Naive B cell (primary cell): ENCODE measurements at regions not wholly inside any gene's neighbourhood (a gene's known extent, or its start where the extent isn't known, plus 50 kb on each side); places are given as distances from the start of the nearest gene placed in this dataset.

Experiments
- ATAC-seq, 2 donors: fragments of 150-1000 bp; cut with Tn5 transposase; 2 replicates each; pipeline ENCODE4 v1.10.0; 2021; ENCODE audit warnings: low read depth in 2 of 2, mild to moderate bottlenecking in 2 of 2, moderate library complexity in 2 of 2
- DNase-seq: peaks from one replicate; pipeline ENCODE4 v3.0.0; 2022
- H3K27ac Mint-ChIP-seq, 6 donors: one replicate each; pipeline ENCODE4 v1.8.0; 2020 to 2022; ENCODE audit warnings: mild to moderate bottlenecking in 6 of 6, mixed read lengths in 6 of 6, moderate library complexity in 5 of 6, inconsistent platforms in 2 of 6
- H3K27me3 Mint-ChIP-seq, 3 donors: one replicate each; pipeline ENCODE4 v1.8.0; 2021 to 2022; ENCODE audit warnings: mixed read lengths in 3 of 3, mild to moderate bottlenecking in 1 of 3
- H3K36me3 Mint-ChIP-seq, 2 donors: one replicate each; pipeline ENCODE4 v1.8.0; 2020 to 2022; ENCODE audit warnings: mixed read lengths in 2 of 2, inconsistent platforms in 1 of 2, mild to moderate bottlenecking in 1 of 2
- H3K4me1 Mint-ChIP-seq, 3 donors: one replicate each; pipeline ENCODE4 v1.8.0; 2020 to 2022; ENCODE audit warnings: mixed read lengths in 3 of 3, inconsistent platforms in 1 of 3, mild to moderate bottlenecking in 1 of 3, moderate library complexity in 1 of 3
- H3K4me3 Mint-ChIP-seq, 8 donors: one replicate each; pipeline ENCODE4 v1.8.0; 2020 to 2022; ENCODE audit warnings: mild to moderate bottlenecking in 8 of 8, mixed read lengths in 8 of 8, moderate library complexity in 8 of 8, inconsistent platforms in 2 of 8
- H3K9me3 Mint-ChIP-seq, 7 donors: one replicate each; pipeline ENCODE4 v1.8.0; 2020 to 2022; ENCODE audit warnings: mixed read lengths in 7 of 7, mild to moderate bottlenecking in 5 of 7, inconsistent platforms in 2 of 7, moderate library complexity in 1 of 7

DNA sequence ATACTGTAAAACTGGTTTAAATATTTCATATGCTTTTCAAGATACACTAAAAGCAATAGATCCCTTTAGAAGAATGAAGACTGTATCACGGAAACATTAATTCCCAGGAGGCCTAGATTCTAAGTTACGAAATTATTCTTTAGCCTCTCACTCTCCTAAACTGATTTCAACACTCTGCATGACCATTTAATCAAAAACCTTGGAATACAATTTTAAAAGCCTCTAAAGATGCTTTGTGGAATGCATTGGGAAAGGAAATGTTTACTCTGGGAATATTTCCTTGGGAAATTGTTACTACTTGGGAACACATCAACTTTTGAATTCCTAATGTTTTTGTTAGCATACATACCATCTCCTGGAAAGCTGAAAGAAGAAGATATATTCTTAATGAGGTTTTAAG lies 255.7 kb upstream of the FAR2 start:
- Mint-ChIP-seq H3K4me1 (no peaks in the 10 kb centered on the region), H3K36me3 (no peaks in the 10 kb centered on the region), H3K9me3 (peaks cover 0 to 13% (median 6%) of the 10 kb centered on the region in 7 donors), H3K4me3 (no peak overlapping the region), H3K27ac (no peak overlapping the region), H3K27me3 (no peaks in the 10 kb centered on the region)
- ATAC-seq (no peak), DNase-seq (no peak)

DNA sequence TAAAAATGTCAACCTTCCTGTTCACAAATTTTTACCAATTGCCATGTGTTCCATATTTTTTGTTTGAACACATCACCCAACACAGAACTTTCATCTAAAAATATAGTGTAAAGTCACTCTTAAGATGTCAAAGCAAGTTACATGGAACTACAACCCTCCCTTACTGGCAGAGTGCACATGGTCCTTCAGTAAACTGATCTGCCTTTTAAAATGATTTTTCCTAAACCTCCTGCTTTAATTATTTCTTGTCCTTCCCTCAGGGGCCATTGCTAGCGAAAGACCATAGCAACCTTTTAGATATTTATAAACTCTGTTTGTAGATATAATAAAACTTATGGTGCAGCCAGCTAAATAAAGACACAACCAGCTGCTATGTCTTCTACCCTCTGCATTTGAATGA lies 255.2 kb upstream of the FAR2 start:
- no peak overlapping the region for H3K27ac Mint-ChIP-seq
- H3K4me1 Mint-ChIP-seq, result no peaks in the 10 kb centered on the region
- ATAC-seq (no peak), DNase-seq (no peak)
- peaks cover 0 to 13% (median 6%) of the 10 kb centered on the region in 7 donors for H3K9me3 Mint-ChIP-seq
- H3K36me3 Mint-ChIP-seq, result no peaks in the 10 kb centered on the region
- H3K4me3 Mint-ChIP-seq, result no peak overlapping the region
- H3K27me3 Mint-ChIP-seq, result no peaks in the 10 kb centered on the region

DNA sequence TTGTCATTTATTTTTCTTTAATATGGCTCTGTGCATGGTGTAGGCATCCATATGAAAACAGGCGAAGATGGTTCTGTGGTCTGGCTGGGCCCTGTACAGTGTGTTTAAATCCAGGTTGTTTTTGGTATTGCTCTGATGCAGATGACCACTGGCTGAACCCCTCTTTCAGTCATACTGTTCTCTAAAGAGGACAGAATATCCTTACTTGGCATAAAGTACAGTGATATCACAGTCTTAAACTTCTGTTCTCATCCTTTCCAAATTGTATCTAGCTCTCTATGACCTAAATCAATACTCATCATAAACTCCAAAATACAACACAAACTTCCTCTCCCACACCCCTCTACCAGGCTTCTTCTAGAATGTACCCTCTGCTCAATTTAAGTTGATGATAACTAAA lies 252.7 kb upstream of the FAR2 start:
- H3K9me3 Mint-ChIP-seq, result peaks cover 6 to 28% (median 21%) of the 10 kb centered on the region in 7 donors
- no peaks in the 10 kb centered on the region for H3K4me1 Mint-ChIP-seq
- no peak overlapping the region for H3K27ac Mint-ChIP-seq
- peaks cover 0 to 7% of the 10 kb centered on the region in 2 donors for H3K36me3 Mint-ChIP-seq
- DNase-seq (no peak), ATAC-seq (no peak)
- peaks cover 0 to 3% (median 0%) of the 10 kb centered on the region in 3 donors for H3K27me3 Mint-ChIP-seq
- H3K4me3 Mint-ChIP-seq, result no peak overlapping the region

DNA sequence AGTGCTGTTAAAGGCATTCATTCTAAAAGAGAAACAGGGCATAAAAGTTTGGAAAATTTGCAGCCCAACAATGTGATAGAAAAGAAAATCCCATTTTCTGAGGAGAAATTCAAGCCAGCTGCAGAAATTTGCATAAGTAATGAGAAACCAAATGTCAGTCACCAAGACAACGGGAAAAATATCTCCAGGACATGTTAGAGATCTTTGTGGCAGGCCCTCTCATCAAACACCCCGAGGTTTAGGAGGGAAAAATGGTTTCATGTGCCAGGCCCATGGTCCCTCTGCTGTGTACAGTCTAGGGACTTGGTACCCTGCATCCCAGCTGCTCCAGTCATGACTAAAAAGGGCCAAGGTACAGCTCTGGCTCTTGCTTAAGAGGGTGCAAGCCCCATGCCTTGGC lies 251.0 kb upstream of the FAR2 start:
- Mint-ChIP-seq H3K4me1 (no peaks in the 10 kb centered on the region), H3K9me3 (peaks cover 6 to 35% (median 29%) of the 10 kb centered on the region in 7 donors), H3K27me3 (peaks cover 0 to 3% (median 0%) of the 10 kb centered on the region in 3 donors), H3K36me3 (peaks cover 0 to 7% of the 10 kb centered on the region in 2 donors), H3K27ac (no peak overlapping the region), H3K4me3 (no peak overlapping the region)
- DNase-seq, result no peak
- no peak for ATAC-seq

DNA sequence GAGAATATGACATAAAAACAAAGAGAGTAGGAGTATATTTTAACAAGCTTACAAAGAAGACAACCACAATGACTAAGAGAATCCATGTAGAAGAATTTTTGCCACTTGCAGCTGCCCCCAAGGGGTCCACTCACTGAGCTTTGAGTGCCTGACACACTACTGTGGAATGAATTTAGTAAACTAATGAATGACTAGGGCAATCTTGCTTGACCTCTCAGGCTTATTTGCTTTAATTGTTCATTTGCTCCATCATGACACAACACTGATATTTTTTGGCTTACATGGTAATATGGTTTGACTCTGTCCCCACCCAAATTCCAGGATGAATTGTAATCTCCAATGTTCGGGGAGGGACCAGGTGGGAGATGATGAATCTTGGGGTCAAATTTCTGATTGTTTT lies 249.1 kb upstream of the FAR2 start:
- no peak for DNase-seq
- peaks cover 0 to 7% of the 10 kb centered on the region in 2 donors for H3K36me3 Mint-ChIP-seq
- peaks cover 0 to 3% (median 0%) of the 10 kb centered on the region in 3 donors for H3K27me3 Mint-ChIP-seq
- H3K4me1 Mint-ChIP-seq, result no peaks in the 10 kb centered on the region
- ATAC-seq, result no peak
- peaks cover 12 to 36% (median 32%) of the 10 kb centered on the region in 7 donors for H3K9me3 Mint-ChIP-seq
- no peak overlapping the region for H3K4me3 Mint-ChIP-seq
- no peak overlapping the region for H3K27ac Mint-ChIP-seq

DNA sequence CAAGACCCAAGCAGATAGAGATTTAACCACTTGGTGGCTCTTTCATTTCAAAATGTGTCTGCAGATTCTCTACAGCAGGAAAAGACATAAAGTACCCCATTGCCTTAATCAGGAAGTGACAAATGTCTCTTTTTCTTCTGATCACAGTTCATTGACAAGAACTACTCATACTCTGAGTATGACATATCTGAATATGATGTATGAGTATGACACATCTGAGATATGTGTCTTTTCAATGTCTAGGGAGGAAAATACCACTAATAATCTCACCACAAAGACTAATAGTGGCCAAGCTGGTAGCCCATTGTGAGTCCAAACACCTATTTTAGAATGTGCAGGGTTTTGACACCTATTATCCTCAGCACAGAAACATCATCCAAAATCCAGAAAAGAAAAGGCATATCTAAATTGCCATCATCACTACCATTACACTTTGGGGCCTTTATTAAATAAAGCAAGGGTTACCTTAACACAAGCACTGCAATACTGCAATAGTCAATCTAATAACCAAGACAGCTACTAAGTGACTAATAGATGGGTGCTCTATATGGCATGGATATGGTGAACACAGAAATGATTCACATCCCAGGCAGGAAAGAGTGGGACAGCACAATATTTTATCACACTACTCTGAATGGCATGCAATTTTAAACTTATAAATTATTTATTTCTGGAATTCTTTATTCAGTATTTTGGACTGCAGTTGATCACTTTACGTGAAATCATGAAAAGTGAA lies 243.7 kb upstream of the FAR2 start:
- peaks cover 10 to 47% (median 31%) of the 10 kb centered on the region in 7 donors for H3K9me3 Mint-ChIP-seq
- H3K36me3 Mint-ChIP-seq, result peaks cover 0 to 5% of the 10 kb centered on the region in 2 donors
- H3K4me1 Mint-ChIP-seq, result no peaks in the 10 kb centered on the region
- H3K27me3 Mint-ChIP-seq, result peaks cover 0 to 3% (median 0%) of the 10 kb centered on the region in 3 donors
- no peak overlapping the region for H3K4me3 Mint-ChIP-seq
- ATAC-seq, result no peak
- DNase-seq, result no peak
- no peak overlapping the region for H3K27ac Mint-ChIP-seq

DNA sequence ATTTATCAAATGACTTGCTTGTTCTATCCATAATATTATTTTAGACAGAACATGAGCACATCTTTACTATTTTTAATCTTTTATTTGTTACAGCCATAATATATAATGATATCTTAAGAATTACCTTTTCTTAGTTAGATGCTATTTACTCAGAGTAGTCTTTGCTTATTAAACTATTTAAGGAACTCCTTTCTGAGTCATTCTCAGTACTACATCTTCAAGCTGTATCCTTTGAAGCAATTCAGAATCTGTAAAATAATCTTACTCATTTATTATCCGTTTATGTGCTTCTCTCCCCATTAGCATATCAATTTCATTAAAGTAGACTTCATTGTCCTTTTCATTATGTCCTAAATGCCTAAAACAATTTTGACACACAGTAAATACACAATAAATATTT lies 240.4 kb upstream of the FAR2 start:
- Mint-ChIP-seq H3K36me3 (no peaks in the 10 kb centered on the region), H3K4me3 (no peak overlapping the region), H3K4me1 (no peaks in the 10 kb centered on the region), H3K27ac (no peak overlapping the region), H3K9me3 (peaks cover 2 to 44% (median 28%) of the 10 kb centered on the region in 7 donors), H3K27me3 (no peaks in the 10 kb centered on the region)
- no peak for DNase-seq
- no peak for ATAC-seq

DNA sequence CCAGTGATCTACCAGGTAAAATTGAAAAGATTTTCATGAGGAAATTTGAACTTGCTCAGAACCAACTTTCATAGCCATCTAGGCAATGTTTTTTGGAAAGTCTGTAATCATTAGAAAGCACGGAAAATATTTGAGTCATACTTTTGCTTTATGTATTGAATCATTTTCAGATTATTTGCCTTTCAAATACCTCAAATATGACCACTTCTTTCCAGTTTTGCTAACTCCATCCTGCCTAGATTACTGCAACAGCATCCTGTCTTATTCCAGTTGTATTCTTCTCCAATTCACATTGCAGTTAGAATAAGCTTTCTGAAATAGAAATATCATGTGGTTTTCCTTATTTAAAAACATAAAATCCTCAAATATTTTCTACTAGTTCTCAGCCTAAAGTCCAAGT lies 239.8 kb upstream of the FAR2 start:
- Mint-ChIP-seq H3K27ac (no peak overlapping the region), H3K4me3 (no peak overlapping the region), H3K4me1 (no peaks in the 10 kb centered on the region), H3K27me3 (no peaks in the 10 kb centered on the region), H3K9me3 (peaks cover 4 to 50% (median 34%) of the 10 kb centered on the region in 7 donors), H3K36me3 (peaks cover 0 to 4% of the 10 kb centered on the region in 2 donors)
- no peak for ATAC-seq
- no peak for DNase-seq

DNA sequence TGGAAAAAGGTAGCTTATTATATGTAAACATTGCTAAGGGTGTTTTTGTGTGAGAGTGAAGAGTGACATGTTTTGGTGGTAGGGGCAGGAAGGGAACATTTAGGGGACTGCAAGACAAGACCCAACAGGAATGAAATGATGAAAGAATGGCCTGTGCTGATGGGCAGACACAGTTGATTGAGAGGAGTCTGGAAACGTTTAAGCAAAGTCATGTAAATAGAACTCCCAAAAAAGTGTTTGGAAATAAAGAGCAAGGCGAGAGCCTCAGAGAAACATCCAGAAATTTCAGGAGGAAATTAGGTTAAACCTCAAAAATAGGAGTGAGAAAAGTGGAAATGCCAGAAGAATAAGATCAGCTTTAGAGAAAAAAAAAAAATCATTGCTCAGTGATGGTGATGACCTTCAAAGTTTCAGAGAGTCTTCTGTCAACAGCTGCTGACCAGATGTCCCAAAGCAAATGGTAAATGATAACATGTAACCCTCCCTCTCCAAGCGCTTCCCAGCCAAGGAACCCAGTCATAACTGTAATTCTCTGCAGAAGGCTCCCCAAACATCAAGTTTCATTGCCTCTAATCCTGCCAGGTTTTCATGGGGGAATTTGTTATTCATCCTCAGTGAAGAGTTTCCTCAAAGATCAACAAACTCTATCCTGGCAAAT lies 223.2 kb upstream of the FAR2 start:
- H3K27me3 Mint-ChIP-seq, result no peaks in the 10 kb centered on the region
- no peak overlapping the region for H3K4me3 Mint-ChIP-seq
- no peaks in the 10 kb centered on the region for H3K4me1 Mint-ChIP-seq
- H3K36me3 Mint-ChIP-seq, result no peaks in the 10 kb centered on the region
- peak overlapping the region in 1 of 6 donors; percentile 7 for H3K27ac Mint-ChIP-seq
- no peak for ATAC-seq
- peaks cover 7 to 25% (median 17%) of the 10 kb centered on the region in 7 donors for H3K9me3 Mint-ChIP-seq
- no peak for DNase-seq

DNA sequence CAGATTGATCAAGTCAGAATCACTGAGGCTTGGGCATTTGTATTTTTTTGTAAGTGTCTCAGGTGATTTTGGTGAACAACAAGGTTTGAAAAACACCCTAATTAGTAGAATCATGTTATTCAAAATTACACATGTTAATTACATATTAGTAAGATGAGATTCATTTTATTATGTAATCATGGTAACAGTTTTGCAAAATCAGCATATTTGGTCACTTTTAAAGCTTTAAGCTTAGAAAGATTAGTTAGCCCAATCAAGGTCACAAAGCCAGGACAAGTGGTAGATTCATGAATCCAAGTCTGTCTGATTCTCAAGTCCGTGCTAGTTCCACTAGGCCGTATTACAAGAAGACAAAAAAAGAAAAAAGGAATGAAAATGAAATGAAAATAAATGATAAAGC lies 218.4 kb upstream of the FAR2 start:
- DNase-seq, result no peak
- no peak overlapping the region for H3K27ac Mint-ChIP-seq
- peaks cover 0 to 8% (median under 1%) of the 10 kb centered on the region in 7 donors for H3K9me3 Mint-ChIP-seq
- H3K4me1 Mint-ChIP-seq, result no peaks in the 10 kb centered on the region
- H3K27me3 Mint-ChIP-seq, result no peaks in the 10 kb centered on the region
- no peak for ATAC-seq
- H3K36me3 Mint-ChIP-seq, result no peaks in the 10 kb centered on the region
- H3K4me3 Mint-ChIP-seq, result no peak overlapping the region

DNA sequence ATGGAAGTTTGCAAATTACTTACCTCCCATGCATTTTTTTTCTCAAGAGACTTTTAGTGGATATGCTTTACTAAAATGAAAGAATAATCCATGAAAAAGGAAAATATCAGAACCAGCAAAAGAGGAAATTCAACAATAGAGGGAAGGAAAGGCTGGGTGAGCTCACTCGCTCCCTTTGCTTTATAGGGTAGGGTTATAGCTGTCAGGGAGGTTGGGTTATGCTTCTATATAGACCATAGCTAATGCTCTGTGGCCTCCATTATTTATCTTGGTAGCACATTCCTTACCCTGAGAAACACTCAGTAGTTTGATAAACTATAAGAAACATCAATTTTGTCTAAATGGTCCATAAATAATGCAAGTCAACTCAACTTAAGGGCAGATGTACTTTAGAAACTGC lies 215.9 kb upstream of the FAR2 start:
- H3K4me1 Mint-ChIP-seq, result no peaks in the 10 kb centered on the region
- H3K36me3 Mint-ChIP-seq, result no peaks in the 10 kb centered on the region
- no peak for ATAC-seq
- H3K27ac Mint-ChIP-seq, result no peak overlapping the region
- no peaks in the 10 kb centered on the region for H3K27me3 Mint-ChIP-seq
- peaks cover 0 to 4% (median 0%) of the 10 kb centered on the region in 7 donors for H3K9me3 Mint-ChIP-seq
- no peak for DNase-seq
- no peak overlapping the region for H3K4me3 Mint-ChIP-seq

DNA sequence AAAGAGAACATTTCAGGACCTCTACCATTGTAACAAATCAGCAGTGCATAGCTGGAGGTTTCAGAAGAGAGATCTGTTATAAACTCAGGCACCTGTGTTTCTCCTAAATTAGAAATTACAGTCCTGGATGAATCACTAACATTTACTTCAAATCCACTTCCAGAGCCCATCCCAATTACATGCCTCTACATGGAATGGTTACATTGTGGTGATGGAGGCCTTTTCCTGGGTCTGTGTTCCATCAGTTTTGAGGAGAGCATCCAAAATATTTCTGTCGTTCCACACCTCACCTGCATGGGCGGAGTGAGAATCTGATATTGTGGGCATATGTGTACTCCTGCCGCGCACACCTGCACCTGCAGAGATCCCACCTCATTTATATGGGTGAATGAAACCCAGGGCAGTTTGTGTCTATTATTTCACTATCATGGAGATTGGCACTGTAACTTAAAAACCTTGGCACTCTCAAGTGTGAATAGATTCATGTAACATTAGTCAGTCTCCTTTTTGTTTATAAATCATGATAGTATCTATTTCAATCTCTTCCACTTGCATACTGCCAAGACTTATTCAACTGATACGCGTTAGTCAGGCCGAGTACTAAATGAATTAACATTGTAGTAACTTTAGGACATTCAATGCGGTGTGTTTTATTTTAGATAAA lies 215.1 kb upstream of the FAR2 start:
- H3K36me3 Mint-ChIP-seq, result no peaks in the 10 kb centered on the region
- H3K4me3 Mint-ChIP-seq, result no peak overlapping the region
- H3K4me1 Mint-ChIP-seq, result no peaks in the 10 kb centered on the region
- no peak for ATAC-seq
- peaks cover 0 to 5% (median 0%) of the 10 kb centered on the region in 3 donors for H3K27me3 Mint-ChIP-seq
- peaks cover 0 to 7% (median 0%) of the 10 kb centered on the region in 7 donors for H3K9me3 Mint-ChIP-seq
- H3K27ac Mint-ChIP-seq, result no peak overlapping the region
- DNase-seq, result no peak

DNA sequence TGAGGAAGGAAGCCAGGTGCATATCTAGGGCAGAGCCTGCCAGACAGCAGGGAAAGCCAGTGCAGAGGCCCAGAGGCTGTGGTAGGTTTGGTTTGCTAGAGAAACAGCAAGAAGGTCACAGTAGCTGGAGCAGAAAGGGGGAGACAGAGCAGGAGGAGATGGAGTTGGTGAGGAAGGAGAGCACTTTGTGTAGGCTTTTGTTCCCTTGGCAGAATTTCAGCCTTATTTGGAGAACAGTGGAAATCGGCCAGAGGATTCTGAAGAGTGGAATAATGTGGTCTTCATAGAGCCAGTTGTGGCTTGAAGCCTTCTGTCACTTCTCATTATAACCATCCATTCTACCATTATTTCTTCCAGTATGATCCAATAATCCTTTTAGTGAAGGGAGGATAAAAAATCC lies 212.9 kb upstream of the FAR2 start:
- no peak for ATAC-seq

DNA sequence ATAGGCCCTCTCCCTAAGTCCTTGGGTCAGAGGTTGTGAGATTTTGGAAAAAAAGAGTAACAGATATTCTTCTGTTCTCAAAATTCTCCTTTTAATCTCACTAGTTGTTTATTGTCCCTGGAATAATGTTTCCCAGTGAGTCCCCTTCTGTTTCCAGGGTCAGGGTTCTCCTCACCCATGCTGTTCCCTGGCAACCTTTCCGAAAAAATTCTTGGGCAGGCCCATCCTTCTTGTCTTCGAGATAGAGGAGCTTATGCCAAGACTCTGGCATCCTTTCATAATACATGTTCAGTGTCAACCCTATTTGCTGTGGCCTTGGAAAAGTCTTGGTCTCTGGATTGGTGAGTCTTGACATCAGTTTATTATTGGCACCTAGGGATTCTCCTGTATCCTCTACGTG lies 212.4 kb upstream of the FAR2 start:
- ATAC-seq (no peak), DNase-seq (no peak)
- H3K36me3 Mint-ChIP-seq, result no peaks in the 10 kb centered on the region
- H3K4me1 Mint-ChIP-seq, result no peaks in the 10 kb centered on the region
- H3K9me3 Mint-ChIP-seq, result peaks cover 0 to 10% (median 0%) of the 10 kb centered on the region in 7 donors
- no peak overlapping the region for H3K4me3 Mint-ChIP-seq
- H3K27me3 Mint-ChIP-seq, result peaks cover 0 to 11% (median 4%) of the 10 kb centered on the region in 3 donors
- H3K27ac Mint-ChIP-seq, result no peak overlapping the region

More for the DNA sequence above, 212.9 kb upstream of the FAR2 start:
- Mint-ChIP-seq H3K4me3 (no peak overlapping the region), H3K9me3 (peaks cover 0 to 10% (median 0%) of the 10 kb centered on the region in 7 donors), H3K27ac (no peak overlapping the region), H3K36me3 (no peaks in the 10 kb centered on the region), H3K4me1 (no peaks in the 10 kb centered on the region), H3K27me3 (peaks cover 0 to 11% (median 0%) of the 10 kb centered on the region in 3 donors)
- no peak for DNase-seq
